ENCODE measurements at regions not wholly inside any gene's neighbourhood (a gene's known extent, or its start where the extent isn't known, plus 50 kb on each side); places are given as distances from the start of the nearest gene placed in this dataset.

GRCh38 chr15:93517176-93517575 lies 428.2 kb upstream of the RGMA start:
- Histone ChIP-seq H3K9me3 (no peaks in the 10 kb centered on the region), H3K9ac (ENCODE audit: low read depth in 2 of 2, low read length in 2 of 2) (no peak overlapping the region), H3K27ac (no peak overlapping the region), H3K4me1 (no peaks in the 10 kb centered on the region), H3K27me3 (no peaks in the 10 kb centered on the region), H3K36me3 (no peaks in the 10 kb centered on the region), H3K4me3 (no peak overlapping the region)
- no peak for DNase-seq
- TF ChIP-seq CTCF (IDR thresholded peaks at IDR 0.05), result no peak
- intact Hi-C loops (cut with DNase I), result no loop called here

GRCh38 chr15:93515256-93516051 lies 426.4 kb upstream of the RGMA start:
- Histone ChIP-seq H3K4me3 (no peak overlapping the region), H3K9ac (ENCODE audit: low read depth in 2 of 2, low read length in 2 of 2) (no peak overlapping the region), H3K27me3 (no peaks in the 10 kb centered on the region), H3K27ac (no peak overlapping the region), H3K4me1 (no peaks in the 10 kb centered on the region), H3K9me3 (no peaks in the 10 kb centered on the region), H3K36me3 (no peaks in the 10 kb centered on the region)
- TF ChIP-seq CTCF (IDR thresholded peaks at IDR 0.05), result no peak
- no peak for DNase-seq
- intact Hi-C loops (cut with DNase I), result no loop called here

- H3K9me3 ChIP-seq, result no peaks in the 10 kb centered on the region
- intact Hi-C loops (cut with DNase I), result no loop called here
- H3K9ac ChIP-seq (ENCODE audit: low read depth in 2 of 2, low read length in 2 of 2), result no peak overlapping the region
- no peak for TF ChIP-seq CTCF (IDR thresholded peaks at IDR 0.05)
- H3K27ac ChIP-seq, result no peak overlapping the region
- no peaks in the 10 kb centered on the region for H3K4me1 ChIP-seq
- H3K4me3 ChIP-seq, result no peak overlapping the region
- DNase-seq, result no peak
- no peaks in the 10 kb centered on the region for H3K36me3 ChIP-seq
- H3K27me3 ChIP-seq, result no peaks in the 10 kb centered on the region
Measured at GRCh38 chr15:93506646-93507045, 417.6 kb upstream of the RGMA start.

GRCh38 chr15:93505506-93505905 lies 416.5 kb upstream of the RGMA start:
- no peak for TF ChIP-seq CTCF (IDR thresholded peaks at IDR 0.05)
- intact Hi-C loops (cut with DNase I), result no loop called here
- no peak for DNase-seq
- Histone ChIP-seq H3K4me1 (no peaks in the 10 kb centered on the region), H3K9me3 (no peaks in the 10 kb centered on the region), H3K27me3 (no peaks in the 10 kb centered on the region), H3K9ac (ENCODE audit: low read depth in 2 of 2, low read length in 2 of 2) (no peak overlapping the region), H3K4me3 (no peak overlapping the region), H3K36me3 (no peaks in the 10 kb centered on the region), H3K27ac (no peak overlapping the region)

- H3K4me3 ChIP-seq, result no peak overlapping the region
- TF ChIP-seq CTCF (IDR thresholded peaks at IDR 0.05), result no peak
- no peak overlapping the region for H3K27ac ChIP-seq
- no peaks in the 10 kb centered on the region for H3K36me3 ChIP-seq
- intact Hi-C loops (cut with DNase I), result no loop called here
- no peak overlapping the region for H3K9ac ChIP-seq (ENCODE audit: low read depth in 2 of 2, low read length in 2 of 2)
- no peak for DNase-seq
- no peaks in the 10 kb centered on the region for H3K4me1 ChIP-seq
- H3K27me3 ChIP-seq, result no peaks in the 10 kb centered on the region
- no peaks in the 10 kb centered on the region for H3K9me3 ChIP-seq
Measured at GRCh38 chr15:93501946-93502345, 412.9 kb upstream of the RGMA start.
